ENCODE measurements at regions not wholly inside any gene's neighbourhood (a gene's known extent, or its start where the extent isn't known, plus 50 kb on each side); places are given as distances from the start of the nearest gene placed in this dataset.

GRCh38 chr18:76153691-76154090 lies 341.4 kb downstream of the ZNF516 start:
- DNase-seq (ENCODE audit: low read depth): no peak
- H3K4me3 ChIP-seq (ENCODE audit: low read depth, low read length): no peak overlapping the region
- no peak for TF ChIP-seq CTCF (conservative IDR thresholded peaks at IDR 0.05; ENCODE audit: low read depth, low read length)

- H3K4me3 ChIP-seq (ENCODE audit: low read depth, low read length): no peak overlapping the region
- no peak for DNase-seq (ENCODE audit: low read depth)
Measured at GRCh38 chr18:76149734-76150133, 345.3 kb downstream of the ZNF516 start.

GRCh38 chr18:76149284-76149683 lies 345.8 kb downstream of the ZNF516 start:
- TF ChIP-seq CTCF (conservative IDR thresholded peaks at IDR 0.05; ENCODE audit: low read depth, low read length): no peak
- no peak for DNase-seq (ENCODE audit: low read depth)
- no peak overlapping the region for H3K4me3 ChIP-seq (ENCODE audit: low read depth, low read length)

More at GRCh38 chr18:76149734-76150133, 345.3 kb downstream of the ZNF516 start:
- no peak for TF ChIP-seq CTCF (conservative IDR thresholded peaks at IDR 0.05; ENCODE audit: low read depth, low read length)

- TF ChIP-seq CTCF (conservative IDR thresholded peaks at IDR 0.05; ENCODE audit: low read depth, low read length): no peak
- H3K4me3 ChIP-seq (ENCODE audit: low read depth, low read length): no peak overlapping the region
- DNase-seq (ENCODE audit: low read depth): no peak
Measured at GRCh38 chr18:76145521-76146376, 349.3 kb downstream of the ZNF516 start.

- TF ChIP-seq CTCF (conservative IDR thresholded peaks at IDR 0.05; ENCODE audit: low read depth, low read length): no peak
- no peak for DNase-seq (ENCODE audit: low read depth)
- no peak overlapping the region for H3K4me3 ChIP-seq (ENCODE audit: low read depth, low read length)
Measured at GRCh38 chr18:76144844-76145243, 350.2 kb downstream of the ZNF516 start.

DNA sequence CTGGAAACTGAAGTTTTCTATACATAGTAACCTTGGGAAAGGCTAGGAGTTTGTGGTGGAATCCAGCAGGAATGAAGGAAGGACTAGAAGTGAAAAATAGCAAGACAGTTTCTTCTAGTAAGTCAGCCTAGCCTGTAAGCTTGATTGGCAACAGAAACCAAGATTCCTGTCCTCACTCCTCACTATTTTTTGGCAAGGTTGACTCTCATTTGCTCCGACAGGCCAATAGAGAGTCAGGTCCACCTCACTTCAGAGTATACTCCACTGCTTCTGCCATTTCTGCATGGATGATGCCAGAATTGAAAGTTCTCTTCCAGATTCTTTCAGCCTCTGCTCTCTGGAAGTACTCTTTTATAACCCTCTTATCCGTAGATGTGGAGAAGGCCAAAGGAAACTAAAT lies 352.4 kb downstream of the ZNF516 start:
- no peak for DNase-seq (ENCODE audit: low read depth)
- no peak overlapping the region for H3K4me3 ChIP-seq (ENCODE audit: low read depth, low read length)
- TF ChIP-seq CTCF (conservative IDR thresholded peaks at IDR 0.05; ENCODE audit: low read depth, low read length): no peak

GRCh38 chr18:76139844-76140243 lies 355.2 kb downstream of the ZNF516 start:
- no peak for TF ChIP-seq CTCF (conservative IDR thresholded peaks at IDR 0.05; ENCODE audit: low read depth, low read length)
- no peak for DNase-seq (ENCODE audit: low read depth)

More at GRCh38 chr18:76139844-76140243, 355.2 kb downstream of the ZNF516 start:
- H3K4me3 ChIP-seq (ENCODE audit: low read depth, low read length): no peak overlapping the region
